ENCODE measurements at regions not wholly inside any gene's neighbourhood (a gene's known extent, or its start where the extent isn't known, plus 50 kb on each side); places are given as distances from the start of the nearest gene placed in this dataset.

GRCh38 chr2:235373171-235373570, 120.7 kb upstream of the AGAP1 start:
- TF ChIP-seq EP300 (IDR thresholded peaks at IDR 0.05) (no peak), POLR2AphosphoS5 (IDR thresholded peaks at IDR 0.05) (no peak)
